ENCODE measurements at regions not wholly inside any gene's neighbourhood (a gene's known extent, or its start where the extent isn't known, plus 50 kb on each side); places are given as distances from the start of the nearest gene placed in this dataset.

DNA sequence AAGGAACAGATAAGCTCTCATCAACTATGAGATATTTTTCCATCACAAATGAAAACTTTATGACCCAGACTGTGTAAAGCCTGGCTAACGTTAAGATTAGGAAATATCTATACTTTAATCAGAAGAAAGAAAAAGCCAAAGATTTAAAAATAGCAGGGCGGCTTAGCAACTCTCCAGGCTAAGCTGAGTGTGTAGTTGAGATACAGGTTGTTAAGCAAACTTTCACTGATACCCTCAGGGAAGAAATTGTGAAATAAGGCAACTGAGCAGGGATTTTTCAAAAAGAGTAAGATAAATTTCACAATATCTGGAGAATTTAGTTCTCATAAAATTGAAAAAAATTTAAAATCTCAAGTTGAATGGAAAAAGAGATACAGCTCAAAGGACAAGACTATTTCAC is 382.0 kb downstream of the RAPGEF2 start:
- no peak overlapping the region for H3K27ac Mint-ChIP-seq (ENCODE audit: unreplicated experiment)
- no peak for DNase-seq (ENCODE audit: low spot score)
- TF ChIP-seq, protein P1, sequence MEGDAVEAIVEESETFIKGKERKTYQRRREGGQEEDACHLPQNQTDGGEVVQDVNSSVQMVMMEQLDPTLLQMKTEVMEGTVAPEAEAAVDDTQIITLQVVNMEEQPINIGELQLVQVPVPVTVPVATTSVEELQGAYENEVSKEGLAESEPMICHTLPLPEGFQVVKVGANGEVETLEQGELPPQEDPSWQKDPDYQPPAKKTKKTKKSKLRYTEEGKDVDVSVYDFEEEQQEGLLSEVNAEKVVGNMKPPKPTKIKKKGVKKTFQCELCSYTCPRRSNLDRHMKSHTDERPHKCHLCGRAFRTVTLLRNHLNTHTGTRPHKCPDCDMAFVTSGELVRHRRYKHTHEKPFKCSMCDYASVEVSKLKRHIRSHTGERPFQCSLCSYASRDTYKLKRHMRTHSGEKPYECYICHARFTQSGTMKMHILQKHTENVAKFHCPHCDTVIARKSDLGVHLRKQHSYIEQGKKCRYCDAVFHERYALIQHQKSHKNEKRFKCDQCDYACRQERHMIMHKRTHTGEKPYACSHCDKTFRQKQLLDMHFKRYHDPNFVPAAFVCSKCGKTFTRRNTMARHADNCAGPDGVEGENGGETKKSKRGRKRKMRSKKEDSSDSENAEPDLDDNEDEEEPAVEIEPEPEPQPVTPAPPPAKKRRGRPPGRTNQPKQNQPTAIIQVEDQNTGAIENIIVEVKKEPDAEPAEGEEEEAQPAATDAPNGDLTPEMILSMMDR (IDR thresholded peaks at IDR 0.05), result no peak
- H3K4me3 Mint-ChIP-seq (ENCODE audit: unreplicated experiment), result no peak overlapping the region
- H3K27me3 Mint-ChIP-seq (ENCODE audit: low read depth), result peaks cover 35% of the 10 kb centered on the region
- peaks cover 10% of the 10 kb centered on the region for H3K4me1 Mint-ChIP-seq (ENCODE audit: low read depth)
- no peaks in the 10 kb centered on the region for H3K9me3 Mint-ChIP-seq (ENCODE audit: low read depth)
- H3K36me3 Mint-ChIP-seq (ENCODE audit: low read depth), result no peaks in the 10 kb centered on the region

- Mint-ChIP-seq H3K4me1 (ENCODE audit: low read depth) (peaks cover 10% of the 10 kb centered on the region), H3K36me3 (ENCODE audit: low read depth) (peaks cover 4% of the 10 kb centered on the region), H3K27me3 (ENCODE audit: low read depth) (peaks cover 51% of the 10 kb centered on the region), H3K9me3 (ENCODE audit: low read depth) (peaks cover 14% of the 10 kb centered on the region), H3K27ac (ENCODE audit: unreplicated experiment) (no peak overlapping the region), H3K4me3 (ENCODE audit: unreplicated experiment) (peak overlapping the region; percentile 35)
- TF ChIP-seq, protein P1 (IDR thresholded peaks at IDR 0.05), result peak; percentile 96
- no peak for DNase-seq (ENCODE audit: low spot score)
These were observed 384.4 kb downstream of the RAPGEF2 start for GRCh38 chr4:159487284-159487747.

- TF ChIP-seq, protein P1 (IDR thresholded peaks at IDR 0.05), result no peak
- H3K9me3 Mint-ChIP-seq (ENCODE audit: low read depth), result peaks cover 20% of the 10 kb centered on the region
- no peak overlapping the region for H3K4me3 Mint-ChIP-seq (ENCODE audit: unreplicated experiment)
- peaks cover 5% of the 10 kb centered on the region for H3K36me3 Mint-ChIP-seq (ENCODE audit: low read depth)
- peaks cover 4% of the 10 kb centered on the region for H3K4me1 Mint-ChIP-seq (ENCODE audit: low read depth)
- no peak overlapping the region for H3K27ac Mint-ChIP-seq (ENCODE audit: unreplicated experiment)
- H3K27me3 Mint-ChIP-seq (ENCODE audit: low read depth), result peaks cover 52% of the 10 kb centered on the region
- DNase-seq (ENCODE audit: low spot score), result no peak
These were observed 386.8 kb downstream of the RAPGEF2 start for GRCh38 chr4:159489646-159490045.

- H3K27me3 Mint-ChIP-seq (ENCODE audit: low read depth), result peaks cover 29% of the 10 kb centered on the region
- peaks cover 9% of the 10 kb centered on the region for H3K4me1 Mint-ChIP-seq (ENCODE audit: low read depth)
- TF ChIP-seq, protein P1 (IDR thresholded peaks at IDR 0.05), result no peak
- no peak overlapping the region for H3K4me3 Mint-ChIP-seq (ENCODE audit: unreplicated experiment)
- H3K9me3 Mint-ChIP-seq (ENCODE audit: low read depth), result peaks cover 18% of the 10 kb centered on the region
- H3K36me3 Mint-ChIP-seq (ENCODE audit: low read depth), result peaks cover 4% of the 10 kb centered on the region
- no peak overlapping the region for H3K27ac Mint-ChIP-seq (ENCODE audit: unreplicated experiment)
- no peak for DNase-seq (ENCODE audit: low spot score)
These were observed 392.8 kb downstream of the RAPGEF2 start for GRCh38 chr4:159495515-159496236.

GRCh38 chr4:159496248-159496647 is 393.4 kb downstream of the RAPGEF2 start:
- Mint-ChIP-seq H3K36me3 (ENCODE audit: low read depth) (peaks cover 1% of the 10 kb centered on the region), H3K4me3 (ENCODE audit: unreplicated experiment) (no peak overlapping the region), H3K4me1 (ENCODE audit: low read depth) (peaks cover 9% of the 10 kb centered on the region), H3K27me3 (ENCODE audit: low read depth) (peaks cover 28% of the 10 kb centered on the region), H3K9me3 (ENCODE audit: low read depth) (peaks cover 12% of the 10 kb centered on the region), H3K27ac (ENCODE audit: unreplicated experiment) (no peak overlapping the region)
- TF ChIP-seq, protein P1 (IDR thresholded peaks at IDR 0.05), result no peak
- no peak for DNase-seq (ENCODE audit: low spot score)
